Endothelial cell (in vitro differentiated cells): ENCODE measurements at regions not wholly inside any gene's neighbourhood (a gene's known extent, or its start where the extent isn't known, plus 50 kb on each side); places are given as distances from the start of the nearest gene placed in this dataset.

ENCODE experiments used
- DNase-seq: peaks from one replicate; pipeline ENCODE4 v3.0.0; 2021; ENCODE audit warnings: low spot score
- H3K27ac Mint-ChIP-seq: one replicate; pipeline ENCODE4 v1.8.0; 2021; ENCODE audit warnings: mixed read lengths, inconsistent platforms; ENCODE audit not compliant: unreplicated experiment
- H3K27me3 Mint-ChIP-seq: one replicate; pipeline ENCODE4 v1.8.0; 2021; ENCODE audit warnings: mild to moderate bottlenecking, moderate library complexity, mixed read lengths, inconsistent platforms; ENCODE audit not compliant: unreplicated experiment
- H3K36me3 Mint-ChIP-seq: one replicate; pipeline ENCODE4 v1.8.0; 2021; ENCODE audit warnings: mild to moderate bottlenecking, low read depth, mixed read lengths, inconsistent platforms; ENCODE audit not compliant: unreplicated experiment
- H3K4me1 Mint-ChIP-seq: one replicate; pipeline ENCODE4 v1.8.0; 2021; ENCODE audit warnings: mild to moderate bottlenecking, mixed read lengths, inconsistent platforms; ENCODE audit not compliant: unreplicated experiment
- H3K4me3 Mint-ChIP-seq: one replicate; pipeline ENCODE4 v1.8.0; 2021; ENCODE audit warnings: mild to moderate bottlenecking, mixed read lengths, inconsistent platforms; ENCODE audit not compliant: unreplicated experiment
- H3K9me3 Mint-ChIP-seq: one replicate; pipeline ENCODE4 v1.8.0; 2021; ENCODE audit warnings: mixed read lengths, inconsistent platforms; ENCODE audit not compliant: unreplicated experiment
- TF ChIP-seq, protein P1 (sequence below): fragments of 200-600 bp; sonication (generic); IDR thresholded peaks from one replicate; pipeline ENCODE4 v1.5.0; 2021; ENCODE audit warnings: antibody characterized with exemption; ENCODE audit not compliant: unreplicated experiment

- H3K4me1 Mint-ChIP-seq, result peaks cover 3% of the 10 kb centered on the region
- no peaks in the 10 kb centered on the region for H3K36me3 Mint-ChIP-seq
- no peak for DNase-seq
- TF ChIP-seq, protein P1, sequence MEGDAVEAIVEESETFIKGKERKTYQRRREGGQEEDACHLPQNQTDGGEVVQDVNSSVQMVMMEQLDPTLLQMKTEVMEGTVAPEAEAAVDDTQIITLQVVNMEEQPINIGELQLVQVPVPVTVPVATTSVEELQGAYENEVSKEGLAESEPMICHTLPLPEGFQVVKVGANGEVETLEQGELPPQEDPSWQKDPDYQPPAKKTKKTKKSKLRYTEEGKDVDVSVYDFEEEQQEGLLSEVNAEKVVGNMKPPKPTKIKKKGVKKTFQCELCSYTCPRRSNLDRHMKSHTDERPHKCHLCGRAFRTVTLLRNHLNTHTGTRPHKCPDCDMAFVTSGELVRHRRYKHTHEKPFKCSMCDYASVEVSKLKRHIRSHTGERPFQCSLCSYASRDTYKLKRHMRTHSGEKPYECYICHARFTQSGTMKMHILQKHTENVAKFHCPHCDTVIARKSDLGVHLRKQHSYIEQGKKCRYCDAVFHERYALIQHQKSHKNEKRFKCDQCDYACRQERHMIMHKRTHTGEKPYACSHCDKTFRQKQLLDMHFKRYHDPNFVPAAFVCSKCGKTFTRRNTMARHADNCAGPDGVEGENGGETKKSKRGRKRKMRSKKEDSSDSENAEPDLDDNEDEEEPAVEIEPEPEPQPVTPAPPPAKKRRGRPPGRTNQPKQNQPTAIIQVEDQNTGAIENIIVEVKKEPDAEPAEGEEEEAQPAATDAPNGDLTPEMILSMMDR, result no peak
- H3K27me3 Mint-ChIP-seq, result no peaks in the 10 kb centered on the region
- H3K27ac Mint-ChIP-seq, result no peak overlapping the region
- no peaks in the 10 kb centered on the region for H3K9me3 Mint-ChIP-seq
- no peak overlapping the region for H3K4me3 Mint-ChIP-seq
Measured at GRCh38 chr13:107767119-107767518, 448.2 kb downstream of the LIG4 start.

DNA sequence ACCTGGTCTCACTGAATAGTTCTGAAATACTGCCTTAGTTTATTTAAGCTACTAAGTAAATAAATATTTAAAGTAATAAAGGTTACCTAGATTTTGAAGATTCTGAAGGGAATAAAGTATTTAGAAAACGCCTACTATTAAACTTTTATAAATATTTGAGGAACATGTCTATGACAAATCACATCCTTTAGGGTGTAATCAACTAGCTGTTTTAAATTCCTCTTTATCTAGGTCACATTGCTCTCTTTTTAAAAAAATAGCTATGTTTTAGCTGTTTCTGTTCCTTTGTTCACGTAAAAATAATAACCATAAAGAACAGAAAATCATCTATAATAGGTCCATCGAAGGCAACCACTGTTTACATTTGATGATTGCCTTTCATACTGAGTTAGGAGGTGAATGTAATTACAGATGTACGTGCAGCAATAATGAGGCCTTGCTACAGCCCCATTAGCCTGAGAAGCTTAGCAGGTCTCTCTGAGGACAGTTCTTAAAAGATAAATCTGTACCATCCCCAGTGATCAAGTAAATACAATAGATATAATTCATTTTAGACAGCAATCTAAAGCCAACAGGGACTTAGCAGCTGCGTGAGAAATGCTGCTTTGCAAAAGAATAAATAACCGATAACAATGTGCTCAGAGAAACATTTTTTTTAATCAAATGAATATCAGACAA is 449.5 kb downstream of the LIG4 start:
- no peaks in the 10 kb centered on the region for H3K9me3 Mint-ChIP-seq
- DNase-seq, result no peak
- TF ChIP-seq, protein P1, result no peak
- H3K27ac Mint-ChIP-seq, result no peak overlapping the region
- peaks cover 3% of the 10 kb centered on the region for H3K4me1 Mint-ChIP-seq
- no peaks in the 10 kb centered on the region for H3K36me3 Mint-ChIP-seq
- H3K4me3 Mint-ChIP-seq, result no peak overlapping the region
- H3K27me3 Mint-ChIP-seq, result no peaks in the 10 kb centered on the region

DNA sequence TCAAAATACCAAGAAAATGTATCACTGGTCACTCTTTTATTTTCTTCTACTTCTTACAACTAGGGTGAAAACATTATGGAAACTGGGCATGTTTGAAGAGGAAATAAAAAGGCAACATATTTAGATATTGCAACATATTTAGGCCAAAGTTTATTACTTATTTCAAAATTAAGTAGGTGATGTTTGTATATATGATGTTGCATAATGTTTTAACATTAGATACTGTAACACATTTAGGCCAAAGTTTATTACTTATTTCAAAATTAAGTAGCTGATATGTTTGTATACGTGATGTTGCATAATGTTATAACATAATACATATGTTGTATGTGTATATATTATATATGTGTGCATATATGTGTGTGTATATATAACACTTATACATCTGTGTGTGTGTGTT is 451.3 kb downstream of the LIG4 start:
- TF ChIP-seq, protein P1, result no peak
- H3K36me3 Mint-ChIP-seq, result no peaks in the 10 kb centered on the region
- peaks cover 3% of the 10 kb centered on the region for H3K4me1 Mint-ChIP-seq
- H3K4me3 Mint-ChIP-seq, result no peak overlapping the region
- H3K9me3 Mint-ChIP-seq, result no peaks in the 10 kb centered on the region
- H3K27me3 Mint-ChIP-seq, result peaks cover 2% of the 10 kb centered on the region
- DNase-seq, result no peak
- H3K27ac Mint-ChIP-seq, result no peak overlapping the region

- no peak for DNase-seq
- H3K36me3 Mint-ChIP-seq, result no peaks in the 10 kb centered on the region
- TF ChIP-seq, protein P1, result no peak
- no peak overlapping the region for H3K4me3 Mint-ChIP-seq
- H3K27me3 Mint-ChIP-seq, result no peaks in the 10 kb centered on the region
- H3K27ac Mint-ChIP-seq, result no peak overlapping the region
- H3K9me3 Mint-ChIP-seq, result no peaks in the 10 kb centered on the region
- no peaks in the 10 kb centered on the region for H3K4me1 Mint-ChIP-seq
Measured at GRCh38 chr13:107753748-107754147, 461.6 kb downstream of the LIG4 start.

DNA sequence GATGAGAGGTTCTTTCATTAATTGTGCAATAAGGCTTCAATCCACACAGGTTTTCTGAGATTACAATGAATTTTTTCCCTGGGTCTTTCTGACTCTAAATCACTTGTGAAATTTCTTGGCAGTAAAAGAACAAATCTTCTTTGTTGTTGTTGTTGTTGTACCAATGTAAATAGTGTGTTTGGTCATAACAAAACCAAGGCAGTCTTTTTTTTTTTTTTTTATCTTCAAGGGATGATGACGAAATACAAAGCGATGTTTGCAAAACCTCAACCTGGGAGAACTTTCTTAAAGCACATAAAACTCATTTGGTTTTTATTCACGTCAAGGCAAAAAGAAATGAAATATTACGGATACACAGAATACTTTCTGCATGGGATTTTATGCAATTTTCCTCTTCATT is 462.0 kb downstream of the LIG4 start:
- H3K4me1 Mint-ChIP-seq, result no peaks in the 10 kb centered on the region
- H3K4me3 Mint-ChIP-seq, result no peak overlapping the region
- TF ChIP-seq, protein P1, result no peak
- no peaks in the 10 kb centered on the region for H3K27me3 Mint-ChIP-seq
- DNase-seq, result no peak
- no peaks in the 10 kb centered on the region for H3K9me3 Mint-ChIP-seq
- no peak overlapping the region for H3K27ac Mint-ChIP-seq
- no peaks in the 10 kb centered on the region for H3K36me3 Mint-ChIP-seq
